HepG2 (cell line): ENCODE measurements at regions not wholly inside any gene's neighbourhood (a gene's known extent, or its start where the extent isn't known, plus 50 kb on each side); places are given as distances from the start of the nearest gene placed in this dataset.
A peak's percentile ranks its signal among the peaks of the same experiment; 100 is the strongest.

Source experiments
- ATF1 ChIP-seq: IDR thresholded peaks from 2 replicates; pipeline ENCODE4 v1.6.1; 2016; ENCODE audit warnings: mild to moderate bottlenecking, control low read depth
- ATM ChIP-seq: fragments of 450-650 bp; IDR thresholded peaks from 2 replicates; pipeline ENCODE4 v1.7.1; 2017; ENCODE audit warnings: mild to moderate bottlenecking, borderline replicate concordance
- CAMTA2 ChIP-seq: sonication (generic); formaldehyde crosslinking; IDR thresholded peaks from 2 replicates; pipeline ENCODE4 v1.4.0; 2020; ENCODE audit warnings: mild to moderate bottlenecking, missing genetic modification reagents, borderline replicate concordance
- CBX1 ChIP-seq: IDR thresholded peaks from one replicate; pipeline ENCODE4 v1.6.1; 2016; ENCODE audit warnings: antibody characterized with exemption, low read depth
- CBX5 ChIP-seq: sonication (generic); formaldehyde crosslinking; IDR thresholded peaks from 2 replicates; pipeline ENCODE4 v1.4.0; 2020; ENCODE audit warnings: missing genetic modification reagents, borderline replicate concordance
- ESRRA ChIP-seq: sonication (generic); formaldehyde crosslinking; IDR thresholded peaks from 2 replicates; pipeline ENCODE4 v1.5.1; 2020; ENCODE audit warnings: mild to moderate bottlenecking, low read depth, missing genetic modification reagents
- JDP2 ChIP-seq: sonication (generic); formaldehyde crosslinking; IDR thresholded peaks from 2 replicates; pipeline ENCODE4 v1.8.1; 2022; ENCODE audit warnings: missing genetic modification reagents, borderline replicate concordance
- KLF11 ChIP-seq: IDR thresholded peaks from 2 replicates; pipeline ENCODE4 v1.6.1; 2016; ENCODE audit warnings: missing compliant biosample characterization
- NFIC ChIP-seq: IDR thresholded peaks from 2 replicates; pipeline ENCODE4 v1.6.1; 2012; ENCODE audit warnings: mild to moderate bottlenecking, low read length, inconsistent platforms
- PHB2 ChIP-seq: fragments of 450-650 bp; IDR thresholded peaks from 2 replicates; pipeline ENCODE4 v1.6.1; 2018; ENCODE audit not compliant: partially characterized antibody
- RBFOX2 ChIP-seq: fragments of 200-400 bp; formaldehyde crosslinking; IDR thresholded peaks from 2 replicates; pipeline ENCODE4 v1.6.1; 2017; ENCODE audit warnings: low read depth, mild to moderate bottlenecking, low read length
- SOX6 ChIP-seq, 2 experiments: fragments of 450-650 bp in 1 of 2; sonication (generic) in 1 of 2; formaldehyde crosslinking in 1 of 2; IDR thresholded peaks; 2 replicates each; pipeline versions ENCODE4 v1.4.0 to v1.6.1; 2017 to 2020; ENCODE audit warnings: antibody characterized with exemption in 1 of 2, mild to moderate bottlenecking in 1 of 2, missing genetic modification reagents in 1 of 2
- ZNF431 ChIP-seq: sonication (generic); formaldehyde crosslinking; IDR thresholded peaks from 2 replicates; pipeline ENCODE4 v1.9.0; 2022; ENCODE audit warnings: missing genetic modification reagents, low read depth, mild to moderate bottlenecking, borderline replicate concordance
- ZNF598 ChIP-seq: sonication (generic); formaldehyde crosslinking; IDR thresholded peaks from 2 replicates; pipeline ENCODE4 v1.5.1; 2020; ENCODE audit warnings: mild to moderate bottlenecking, missing genetic modification reagents, borderline replicate concordance
- TF ChIP-seq, protein P1 (sequence below): sonication (generic); formaldehyde crosslinking; IDR thresholded peaks from 2 replicates; pipeline ENCODE4 v1.4.0; 2020; ENCODE audit warnings: missing genetic modification reagents, mild to moderate bottlenecking, borderline replicate concordance
- TF ChIP-seq, protein P2 (sequence below): sonication (generic); formaldehyde crosslinking; IDR thresholded peaks from 2 replicates; pipeline ENCODE4 v1.8.0; 2022; ENCODE audit warnings: missing genetic modification reagents, mild to moderate bottlenecking, inconsistent platforms, borderline replicate concordance
- TF ChIP-seq, protein P3 (sequence below): sonication (generic); formaldehyde crosslinking; IDR thresholded peaks from 2 replicates; pipeline ENCODE4 v1.4.0; 2020; ENCODE audit warnings: missing genetic modification reagents
- TF ChIP-seq, protein P4 (sequence below): sonication (generic); formaldehyde crosslinking; IDR thresholded peaks from 2 replicates; pipeline ENCODE4 v1.5.1; 2020; ENCODE audit warnings: mild to moderate bottlenecking, missing genetic modification reagents, moderate library complexity
- TF ChIP-seq, protein P5 (sequence below): sonication (generic); formaldehyde crosslinking; IDR thresholded peaks from 2 replicates; pipeline ENCODE4 v1.8.0; 2022; ENCODE audit warnings: missing genetic modification reagents, mild to moderate bottlenecking, moderate library complexity, borderline replicate concordance

DNA sequence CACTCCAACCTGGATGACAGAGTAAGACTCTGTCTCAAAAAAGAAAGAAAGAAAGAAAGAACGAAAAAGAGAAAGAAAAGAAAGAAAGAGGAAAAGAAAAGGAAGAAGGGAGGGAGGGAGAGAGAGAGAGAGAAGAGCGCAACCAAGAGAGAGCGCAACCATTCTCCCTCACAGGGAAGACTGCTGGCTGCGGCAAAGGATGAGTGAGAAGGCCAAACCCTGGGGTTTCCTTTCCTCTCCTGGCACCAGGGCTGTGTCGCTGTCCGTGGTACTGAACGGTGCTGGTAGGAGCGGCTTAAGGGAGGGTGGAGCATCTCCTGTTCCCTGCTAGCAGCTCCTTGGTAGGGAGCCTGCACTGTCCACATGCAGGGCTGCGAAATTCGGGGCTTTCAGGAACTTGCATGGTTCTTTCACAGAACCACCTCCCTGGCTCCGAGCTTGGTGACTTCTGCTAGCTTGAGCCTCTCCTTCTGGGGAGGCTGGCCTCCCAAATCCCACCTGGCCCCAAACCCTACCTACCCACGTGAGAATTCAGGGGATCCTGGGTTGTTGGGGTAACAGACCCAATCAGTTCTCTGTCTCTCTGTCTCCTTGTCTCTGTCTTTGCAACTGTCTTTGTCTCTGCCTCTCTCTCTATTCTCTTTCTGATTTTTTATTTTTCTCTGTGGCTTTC is 51.1 kb upstream of the ZNRF4 start (continued):
- TF ChIP-seq CBX1 = no peak
- TF ChIP-seq SOX6 (IDR thresholded peaks at IDR 0.05) = no peak
- no peak for TF ChIP-seq SOX6 (CRISPR knock-in tag; IDR thresholded peaks at IDR 0.05)
- no peak for TF ChIP-seq ZNF598 (CRISPR knock-in tag)
- no peak for TF ChIP-seq ESRRA (CRISPR knock-in tag)
- TF ChIP-seq PHB2 = no peak
- peak; percentile 84 for TF ChIP-seq CBX5 (CRISPR knock-in tag)
- TF ChIP-seq KLF11 = peak; percentile 96
- TF ChIP-seq ZNF431 (CRISPR knock-in tag) = no peak
- TF ChIP-seq CAMTA2 (CRISPR knock-in tag) = no peak
- no peak; the same call in 1 of the 2 replicates for TF ChIP-seq JDP2 (CRISPR knock-in tag)
- TF ChIP-seq, protein P1, sequence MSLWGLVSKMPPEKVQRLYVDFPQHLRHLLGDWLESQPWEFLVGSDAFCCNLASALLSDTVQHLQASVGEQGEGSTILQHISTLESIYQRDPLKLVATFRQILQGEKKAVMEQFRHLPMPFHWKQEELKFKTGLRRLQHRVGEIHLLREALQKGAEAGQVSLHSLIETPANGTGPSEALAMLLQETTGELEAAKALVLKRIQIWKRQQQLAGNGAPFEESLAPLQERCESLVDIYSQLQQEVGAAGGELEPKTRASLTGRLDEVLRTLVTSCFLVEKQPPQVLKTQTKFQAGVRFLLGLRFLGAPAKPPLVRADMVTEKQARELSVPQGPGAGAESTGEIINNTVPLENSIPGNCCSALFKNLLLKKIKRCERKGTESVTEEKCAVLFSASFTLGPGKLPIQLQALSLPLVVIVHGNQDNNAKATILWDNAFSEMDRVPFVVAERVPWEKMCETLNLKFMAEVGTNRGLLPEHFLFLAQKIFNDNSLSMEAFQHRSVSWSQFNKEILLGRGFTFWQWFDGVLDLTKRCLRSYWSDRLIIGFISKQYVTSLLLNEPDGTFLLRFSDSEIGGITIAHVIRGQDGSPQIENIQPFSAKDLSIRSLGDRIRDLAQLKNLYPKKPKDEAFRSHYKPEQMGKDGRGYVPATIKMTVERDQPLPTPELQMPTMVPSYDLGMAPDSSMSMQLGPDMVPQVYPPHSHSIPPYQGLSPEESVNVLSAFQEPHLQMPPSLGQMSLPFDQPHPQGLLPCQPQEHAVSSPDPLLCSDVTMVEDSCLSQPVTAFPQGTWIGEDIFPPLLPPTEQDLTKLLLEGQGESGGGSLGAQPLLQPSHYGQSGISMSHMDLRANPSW (CRISPR knock-in tag) = no peak
- TF ChIP-seq, protein P2, sequence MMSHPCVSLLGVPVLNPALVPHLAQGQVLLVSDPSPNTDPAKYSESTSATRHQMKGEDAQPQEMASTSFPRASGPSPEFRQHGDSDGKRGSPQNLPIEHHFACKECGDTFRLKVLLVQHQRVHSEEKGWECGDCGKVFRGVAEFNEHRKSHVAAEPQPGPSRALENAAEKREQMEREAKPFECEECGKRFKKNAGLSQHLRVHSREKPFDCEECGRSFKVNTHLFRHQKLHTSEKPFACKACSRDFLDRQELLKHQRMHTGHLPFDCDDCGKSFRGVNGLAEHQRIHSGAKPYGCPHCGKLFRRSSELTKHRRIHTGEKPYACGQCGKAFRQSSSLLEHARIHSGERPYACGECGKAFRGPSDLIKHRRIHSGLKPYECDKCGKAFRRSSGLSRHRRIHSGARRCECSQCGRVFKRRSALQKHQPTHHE (CRISPR knock-in tag) = peak; percentile 75; the same call in 1 of the 2 replicates
- no peak for TF ChIP-seq RBFOX2
- TF ChIP-seq, protein P3, sequence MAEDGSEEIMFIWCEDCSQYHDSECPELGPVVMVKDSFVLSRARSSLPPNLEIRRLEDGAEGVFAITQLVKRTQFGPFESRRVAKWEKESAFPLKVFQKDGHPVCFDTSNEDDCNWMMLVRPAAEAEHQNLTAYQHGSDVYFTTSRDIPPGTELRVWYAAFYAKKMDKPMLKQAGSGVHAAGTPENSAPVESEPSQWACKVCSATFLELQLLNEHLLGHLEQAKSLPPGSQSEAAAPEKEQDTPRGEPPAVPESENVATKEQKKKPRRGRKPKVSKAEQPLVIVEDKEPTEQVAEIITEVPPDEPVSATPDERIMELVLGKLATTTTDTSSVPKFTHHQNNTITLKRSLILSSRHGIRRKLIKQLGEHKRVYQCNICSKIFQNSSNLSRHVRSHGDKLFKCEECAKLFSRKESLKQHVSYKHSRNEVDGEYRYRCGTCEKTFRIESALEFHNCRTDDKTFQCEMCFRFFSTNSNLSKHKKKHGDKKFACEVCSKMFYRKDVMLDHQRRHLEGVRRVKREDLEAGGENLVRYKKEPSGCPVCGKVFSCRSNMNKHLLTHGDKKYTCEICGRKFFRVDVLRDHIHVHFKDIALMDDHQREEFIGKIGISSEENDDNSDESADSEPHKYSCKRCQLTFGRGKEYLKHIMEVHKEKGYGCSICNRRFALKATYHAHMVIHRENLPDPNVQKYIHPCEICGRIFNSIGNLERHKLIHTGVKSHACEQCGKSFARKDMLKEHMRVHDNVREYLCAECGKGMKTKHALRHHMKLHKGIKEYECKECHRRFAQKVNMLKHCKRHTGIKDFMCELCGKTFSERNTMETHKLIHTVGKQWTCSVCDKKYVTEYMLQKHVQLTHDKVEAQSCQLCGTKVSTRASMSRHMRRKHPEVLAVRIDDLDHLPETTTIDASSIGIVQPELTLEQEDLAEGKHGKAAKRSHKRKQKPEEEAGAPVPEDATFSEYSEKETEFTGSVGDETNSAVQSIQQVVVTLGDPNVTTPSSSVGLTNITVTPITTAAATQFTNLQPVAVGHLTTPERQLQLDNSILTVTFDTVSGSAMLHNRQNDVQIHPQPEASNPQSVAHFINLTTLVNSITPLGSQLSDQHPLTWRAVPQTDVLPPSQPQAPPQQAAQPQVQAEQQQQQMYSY (CRISPR knock-in tag) = no peak
- TF ChIP-seq ATF1 (CRISPR knock-in tag) = no peak
- TF ChIP-seq NFIC = no peak
- TF ChIP-seq, protein P4, sequence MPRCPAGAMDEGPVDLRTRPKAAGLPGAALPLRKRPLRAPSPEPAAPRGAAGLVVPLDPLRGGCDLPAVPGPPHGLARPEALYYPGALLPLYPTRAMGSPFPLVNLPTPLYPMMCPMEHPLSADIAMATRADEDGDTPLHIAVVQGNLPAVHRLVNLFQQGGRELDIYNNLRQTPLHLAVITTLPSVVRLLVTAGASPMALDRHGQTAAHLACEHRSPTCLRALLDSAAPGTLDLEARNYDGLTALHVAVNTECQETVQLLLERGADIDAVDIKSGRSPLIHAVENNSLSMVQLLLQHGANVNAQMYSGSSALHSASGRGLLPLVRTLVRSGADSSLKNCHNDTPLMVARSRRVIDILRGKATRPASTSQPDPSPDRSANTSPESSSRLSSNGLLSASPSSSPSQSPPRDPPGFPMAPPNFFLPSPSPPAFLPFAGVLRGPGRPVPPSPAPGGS (CRISPR knock-in tag) = no peak
- no peak for TF ChIP-seq ATM
- TF ChIP-seq, protein P5, sequence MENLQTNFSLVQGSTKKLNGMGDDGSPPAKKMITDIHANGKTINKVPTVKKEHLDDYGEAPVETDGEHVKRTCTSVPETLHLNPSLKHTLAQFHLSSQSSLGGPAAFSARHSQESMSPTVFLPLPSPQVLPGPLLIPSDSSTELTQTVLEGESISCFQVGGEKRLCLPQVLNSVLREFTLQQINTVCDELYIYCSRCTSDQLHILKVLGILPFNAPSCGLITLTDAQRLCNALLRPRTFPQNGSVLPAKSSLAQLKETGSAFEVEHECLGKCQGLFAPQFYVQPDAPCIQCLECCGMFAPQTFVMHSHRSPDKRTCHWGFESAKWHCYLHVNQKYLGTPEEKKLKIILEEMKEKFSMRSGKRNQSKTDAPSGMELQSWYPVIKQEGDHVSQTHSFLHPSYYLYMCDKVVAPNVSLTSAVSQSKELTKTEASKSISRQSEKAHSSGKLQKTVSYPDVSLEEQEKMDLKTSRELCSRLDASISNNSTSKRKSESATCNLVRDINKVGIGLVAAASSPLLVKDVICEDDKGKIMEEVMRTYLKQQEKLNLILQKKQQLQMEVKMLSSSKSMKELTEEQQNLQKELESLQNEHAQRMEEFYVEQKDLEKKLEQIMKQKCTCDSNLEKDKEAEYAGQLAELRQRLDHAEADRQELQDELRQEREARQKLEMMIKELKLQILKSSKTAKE (CRISPR knock-in tag) = no peak
